Esophagus muscularis mucosa (tissue), 3 donors: ENCODE measurements at regions not wholly inside any gene's neighbourhood (a gene's known extent, or its start where the extent isn't known, plus 50 kb on each side); places are given as distances from the start of the nearest gene placed in this dataset.

Experiments used
- CTCF ChIP-seq, 3 experiments: fragments of 200-600 bp in 2 of 3; fragments of 450-650 bp in 1 of 3; sonication (generic) in 2 of 3; IDR thresholded peaks; one replicate each; pipeline ENCODE4 v1.5.1; 2017 to 2019; ENCODE audit warnings: antibody characterized with exemption in 3 of 3, mild to moderate bottlenecking in 2 of 3, moderate library complexity in 1 of 3
- POLR2A ChIP-seq: fragments of 450-650 bp; IDR thresholded peaks from one replicate; pipeline ENCODE4 v1.6.1; 2017; ENCODE audit warnings: antibody characterized with exemption, moderate library complexity, mild to moderate bottlenecking, low read depth

DNA sequence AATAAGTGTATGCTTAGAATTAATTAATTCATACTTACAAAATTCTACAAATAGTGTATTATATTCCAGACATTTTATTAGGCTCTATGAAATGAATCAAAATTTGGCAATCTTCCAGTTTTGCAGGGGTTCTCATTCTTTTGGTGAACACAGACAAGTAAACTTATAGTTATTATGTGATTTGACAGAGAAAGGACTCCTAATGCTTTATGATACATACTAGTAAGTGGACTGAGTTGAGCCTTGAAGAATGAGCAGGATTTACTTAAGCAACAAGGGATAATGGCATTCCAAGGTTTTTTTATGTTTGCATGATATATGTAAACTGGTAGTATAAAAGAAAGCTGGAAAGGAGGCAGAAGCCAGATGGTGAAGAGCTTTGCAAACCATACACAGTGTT is 145.7 kb upstream of the FERD3L start:
- TF ChIP-seq CTCF (IDR thresholded peaks at IDR 0.05) (no peak), POLR2A (no peak)
